IPS-15b (cell line): ENCODE measurements at regions not wholly inside any gene's neighbourhood (a gene's known extent, or its start where the extent isn't known, plus 50 kb on each side); places are given as distances from the start of the nearest gene placed in this dataset.

ENCODE experiments used
- H3K27me3 ChIP-seq: one replicate; pipeline ENCODE4 v1.6.1; 2013; ENCODE audit warnings: low read length; ENCODE audit not compliant: control insufficient read depth, insufficient read depth
- H3K36me3 ChIP-seq: one replicate; pipeline ENCODE4 v1.6.1; 2013; ENCODE audit warnings: low read length; ENCODE audit not compliant: control insufficient read depth, insufficient read depth
- H3K4me1 ChIP-seq: one replicate; pipeline ENCODE4 v1.6.1; 2013; ENCODE audit warnings: mild to moderate bottlenecking, low read length; ENCODE audit not compliant: control insufficient read depth, insufficient read depth
- H3K4me3 ChIP-seq: one replicate; pipeline ENCODE4 v1.5.1; 2013; ENCODE audit warnings: low read depth, low read length
- H3K9ac ChIP-seq: one replicate; pipeline ENCODE4 v1.6.1; 2013; ENCODE audit warnings: low read depth, mild to moderate bottlenecking, low read length
- H3K9me3 ChIP-seq: one replicate; pipeline ENCODE4 v1.6.1; 2013; ENCODE audit warnings: mild to moderate bottlenecking, low read length; ENCODE audit not compliant: control insufficient read depth, insufficient read depth

- H3K4me1 ChIP-seq, result peaks cover 3% of the 10 kb centered on the region
- H3K27me3 ChIP-seq, result peaks cover 2% of the 10 kb centered on the region
- H3K9ac ChIP-seq, result no peak overlapping the region
- no peaks in the 10 kb centered on the region for H3K36me3 ChIP-seq
- H3K9me3 ChIP-seq, result no peaks in the 10 kb centered on the region
- H3K4me3 ChIP-seq, result no peak overlapping the region
These were observed 152.0 kb upstream of the UQCRFS1 start for GRCh38 chr19:29364999-29365398.

GRCh38 chr19:29365836-29366417 lies 153.0 kb upstream of the UQCRFS1 start:
- no peaks in the 10 kb centered on the region for H3K36me3 ChIP-seq
- no peaks in the 10 kb centered on the region for H3K9me3 ChIP-seq
- H3K9ac ChIP-seq, result no peak overlapping the region
- no peak overlapping the region for H3K4me3 ChIP-seq
- H3K27me3 ChIP-seq, result peaks cover 2% of the 10 kb centered on the region
- peaks cover 3% of the 10 kb centered on the region for H3K4me1 ChIP-seq

- Histone ChIP-seq H3K36me3 (no peaks in the 10 kb centered on the region), H3K9ac (no peak overlapping the region), H3K9me3 (no peaks in the 10 kb centered on the region), H3K27me3 (peaks cover 2% of the 10 kb centered on the region), H3K4me1 (peaks cover 3% of the 10 kb centered on the region), H3K4me3 (no peak overlapping the region)
These were observed 153.8 kb upstream of the UQCRFS1 start for GRCh38 chr19:29366757-29367156.

GRCh38 chr19:29367791-29368222 lies 154.9 kb upstream of the UQCRFS1 start:
- H3K4me1 ChIP-seq, result peaks cover 3% of the 10 kb centered on the region
- peaks cover 2% of the 10 kb centered on the region for H3K27me3 ChIP-seq
- no peaks in the 10 kb centered on the region for H3K9me3 ChIP-seq
- no peak overlapping the region for H3K9ac ChIP-seq
- H3K4me3 ChIP-seq, result no peak overlapping the region
- H3K36me3 ChIP-seq, result no peaks in the 10 kb centered on the region

- H3K36me3 ChIP-seq, result no peaks in the 10 kb centered on the region
- no peak overlapping the region for H3K9ac ChIP-seq
- no peaks in the 10 kb centered on the region for H3K9me3 ChIP-seq
- H3K4me3 ChIP-seq, result no peak overlapping the region
- no peaks in the 10 kb centered on the region for H3K27me3 ChIP-seq
- H3K4me1 ChIP-seq, result peaks cover 3% of the 10 kb centered on the region
These were observed 155.5 kb upstream of the VSTM2B start for GRCh38 chr19:29370276-29370675.

GRCh38 chr19:29371251-29372090 lies 154.3 kb upstream of the VSTM2B start:
- H3K9ac ChIP-seq, result no peak overlapping the region
- H3K27me3 ChIP-seq, result no peaks in the 10 kb centered on the region
- H3K36me3 ChIP-seq, result no peaks in the 10 kb centered on the region
- peaks cover 3% of the 10 kb centered on the region for H3K4me1 ChIP-seq
- no peaks in the 10 kb centered on the region for H3K9me3 ChIP-seq
- H3K4me3 ChIP-seq, result no peak overlapping the region

GRCh38 chr19:29372091-29372415 lies 153.7 kb upstream of the VSTM2B start:
- Histone ChIP-seq H3K9me3 (no peaks in the 10 kb centered on the region), H3K27me3 (no peaks in the 10 kb centered on the region), H3K4me1 (peaks cover 3% of the 10 kb centered on the region), H3K4me3 (no peak overlapping the region), H3K36me3 (no peaks in the 10 kb centered on the region), H3K9ac (no peak overlapping the region)

- Histone ChIP-seq H3K27me3 (no peaks in the 10 kb centered on the region), H3K4me1 (peaks cover 3% of the 10 kb centered on the region), H3K9ac (no peak overlapping the region), H3K4me3 (no peak overlapping the region), H3K36me3 (no peaks in the 10 kb centered on the region), H3K9me3 (no peaks in the 10 kb centered on the region)
These were observed 153.3 kb upstream of the VSTM2B start for GRCh38 chr19:29372461-29372860.

- Histone ChIP-seq H3K4me1 (no peaks in the 10 kb centered on the region), H3K27me3 (no peaks in the 10 kb centered on the region), H3K9ac (no peak overlapping the region), H3K4me3 (no peak overlapping the region), H3K9me3 (no peaks in the 10 kb centered on the region), H3K36me3 (no peaks in the 10 kb centered on the region)
These were observed 152.6 kb upstream of the VSTM2B start for GRCh38 chr19:29372921-29373797.

- Histone ChIP-seq H3K36me3 (no peaks in the 10 kb centered on the region), H3K9me3 (no peaks in the 10 kb centered on the region), H3K4me3 (no peak overlapping the region), H3K27me3 (peaks cover 2% of the 10 kb centered on the region), H3K9ac (no peak overlapping the region), H3K4me1 (no peaks in the 10 kb centered on the region)
These were observed 150.2 kb upstream of the VSTM2B start for GRCh38 chr19:29375429-29376119.

- H3K36me3 ChIP-seq, result no peaks in the 10 kb centered on the region
These were observed 148.9 kb upstream of the VSTM2B start for GRCh38 chr19:29376855-29377354.

More at GRCh38 chr19:29376855-29377354, 148.9 kb upstream of the VSTM2B start:
- H3K27me3 ChIP-seq, result peaks cover 2% of the 10 kb centered on the region
- no peaks in the 10 kb centered on the region for H3K9me3 ChIP-seq
- no peaks in the 10 kb centered on the region for H3K4me1 ChIP-seq
- no peak overlapping the region for H3K4me3 ChIP-seq
- H3K9ac ChIP-seq, result no peak overlapping the region
